ENCODE measurements at regions not wholly inside any gene's neighbourhood (a gene's known extent, or its start where the extent isn't known, plus 50 kb on each side); places are given as distances from the start of the nearest gene placed in this dataset.
"Not testable (repeated sequence)": the region's sequence is repeated elsewhere in the genome, so short reads cannot be mapped to it uniquely, and the experiment has no call there.

DNA sequence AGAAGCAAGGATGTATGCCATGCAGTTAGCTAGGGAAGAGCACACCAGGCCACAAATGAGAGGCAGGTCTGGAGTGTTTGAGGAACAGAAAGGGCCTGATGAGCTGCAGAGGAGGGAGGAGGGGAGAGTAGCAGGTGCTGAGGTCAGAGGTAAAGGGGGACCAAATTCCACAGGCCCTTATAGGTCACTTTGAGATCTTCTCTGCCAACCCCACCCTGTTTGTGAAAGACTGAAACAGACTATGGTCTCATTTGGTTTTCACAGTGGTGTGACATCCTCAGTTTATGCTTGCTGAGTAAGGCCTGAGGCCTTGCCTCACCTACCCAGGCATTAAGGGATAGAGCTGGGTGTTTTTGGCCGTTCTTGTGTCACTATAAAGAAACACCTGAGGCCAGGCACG lies 187.7 kb upstream of the MYLIP start:
- H3K27ac ChIP-seq = no peak overlapping the region
- H3K4me3 ChIP-seq = no peak overlapping the region

DNA sequence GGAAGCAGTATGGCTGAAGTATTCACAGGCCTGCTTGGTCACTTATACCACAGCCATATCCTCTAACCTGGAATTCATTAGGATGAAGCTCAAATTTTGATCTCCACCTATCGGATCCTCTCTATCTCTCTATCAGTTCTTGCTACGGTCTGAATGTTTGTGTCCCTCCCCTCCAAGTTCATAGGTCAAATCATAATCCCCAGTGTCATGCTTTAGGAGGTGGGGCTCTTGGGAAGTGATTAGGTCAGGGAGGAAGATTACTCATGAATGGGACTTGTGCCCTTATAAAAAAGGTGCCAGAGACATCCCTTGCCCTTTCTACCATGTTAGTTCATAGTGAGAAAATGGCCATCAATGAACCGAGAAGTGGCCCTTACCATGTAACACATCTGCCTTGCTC lies 190.8 kb upstream of the MYLIP start:
- no peak overlapping the region for H3K4me3 ChIP-seq
- H3K27ac ChIP-seq = no peak overlapping the region

DNA sequence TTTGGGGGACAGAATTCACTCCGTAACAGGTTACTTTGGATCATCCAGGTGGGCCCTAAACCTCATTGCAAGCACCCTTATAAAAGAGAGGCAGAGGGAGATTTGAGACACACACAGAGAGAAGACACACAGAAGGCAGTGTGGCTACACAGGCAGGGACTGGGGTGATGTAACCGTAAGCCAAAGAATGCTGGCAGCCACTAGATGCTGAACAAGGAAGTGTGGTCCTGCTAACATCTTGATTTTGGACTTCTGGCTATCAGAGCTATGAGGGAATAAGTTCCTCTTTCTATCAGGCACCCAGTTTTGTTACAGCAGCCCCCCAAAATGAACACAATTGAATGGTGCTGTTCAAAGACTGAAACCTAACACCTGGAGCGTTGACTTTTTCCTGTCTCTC lies 191.3 kb upstream of the MYLIP start:
- H3K27ac ChIP-seq = no peak overlapping the region
- H3K4me3 ChIP-seq = no peak overlapping the region

DNA sequence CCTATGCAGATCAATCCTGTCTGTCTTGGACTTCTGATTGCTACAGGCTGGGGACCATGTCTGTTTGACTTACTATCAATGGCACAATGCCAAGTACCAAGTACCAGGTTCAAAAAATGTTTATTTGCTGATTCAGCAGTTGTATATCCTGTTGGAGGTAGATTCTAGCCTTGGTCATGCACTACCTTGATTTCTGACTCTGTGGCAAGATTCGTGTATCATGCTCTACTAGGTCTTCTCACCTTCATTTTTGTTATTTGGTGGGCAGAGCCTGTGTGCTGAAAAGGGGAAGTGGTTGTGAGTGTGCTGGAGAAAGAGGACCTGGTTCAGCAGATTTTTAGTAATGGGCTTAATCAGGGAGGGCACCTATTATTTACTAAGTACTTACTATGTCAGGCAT lies 192.4 kb upstream of the MYLIP start:
- Histone ChIP-seq H3K27ac (no peak overlapping the region), H3K4me3 (no peak overlapping the region)

DNA sequence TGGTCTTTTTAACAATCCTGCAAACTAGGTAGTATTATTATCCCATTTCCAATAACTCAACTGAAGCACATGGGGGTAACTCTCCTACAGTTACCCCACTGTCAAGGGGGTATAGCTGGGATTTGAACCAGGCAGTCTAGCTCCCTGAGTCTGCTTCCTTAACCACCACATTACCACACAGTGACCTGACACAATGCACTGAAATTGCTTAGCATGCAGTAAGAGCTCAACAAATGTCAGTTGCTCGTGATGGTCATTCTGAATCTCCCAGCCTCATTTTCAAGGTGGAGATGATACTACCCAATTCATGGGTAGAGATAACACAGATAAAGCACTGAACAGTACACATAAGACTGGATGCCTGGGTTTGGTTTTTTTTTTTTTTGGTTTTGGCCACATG lies 193.2 kb upstream of the MYLIP start:
- Histone ChIP-seq H3K27ac (no peak overlapping the region), H3K4me3 (no peak overlapping the region)

DNA sequence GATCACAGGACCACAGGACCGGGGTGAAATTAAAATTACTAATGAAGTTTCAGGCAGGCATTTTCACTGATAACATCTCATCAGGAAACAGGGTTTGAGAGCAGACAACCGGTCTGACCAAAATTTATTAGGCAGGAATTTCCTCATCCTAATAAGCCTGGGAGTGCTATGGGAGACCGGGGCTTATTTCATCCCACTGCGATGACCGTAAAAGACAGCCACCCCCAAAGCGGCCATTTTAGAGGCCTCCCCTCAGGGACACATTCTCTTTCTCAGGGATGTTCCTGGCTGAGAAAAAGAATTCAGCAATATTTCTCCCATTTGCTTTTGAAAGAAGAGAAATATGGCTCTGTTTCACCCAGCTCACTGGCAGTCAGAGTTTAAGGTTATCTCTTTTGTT lies 197.2 kb upstream of the MYLIP start:
- not testable (repeated sequence) for H3K27ac ChIP-seq

DNA sequence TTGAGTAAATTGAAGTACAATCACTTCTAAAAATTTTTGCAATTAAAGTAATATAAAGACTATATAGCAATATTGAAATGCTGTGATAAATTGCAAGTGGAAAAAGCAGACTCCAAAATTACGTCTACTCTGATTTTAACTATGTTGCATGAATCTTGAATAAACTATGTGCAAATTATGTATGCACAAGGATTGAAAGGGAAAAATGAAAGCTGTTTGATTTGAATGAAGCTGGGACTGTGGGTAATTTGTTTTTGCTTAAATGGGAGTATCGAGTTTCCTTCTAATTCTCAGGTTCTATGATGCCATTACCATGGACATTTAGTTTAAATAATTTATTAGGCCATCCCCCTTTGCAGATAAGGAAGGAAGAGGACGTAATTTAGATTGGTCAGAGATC lies 198.7 kb upstream of the MYLIP start:
- no peak overlapping the region for H3K4me3 ChIP-seq
- no peak overlapping the region for H3K27ac ChIP-seq

More for the DNA sequence above, 197.2 kb upstream of the MYLIP start:
- H3K4me3 ChIP-seq = not testable (repeated sequence)

DNA sequence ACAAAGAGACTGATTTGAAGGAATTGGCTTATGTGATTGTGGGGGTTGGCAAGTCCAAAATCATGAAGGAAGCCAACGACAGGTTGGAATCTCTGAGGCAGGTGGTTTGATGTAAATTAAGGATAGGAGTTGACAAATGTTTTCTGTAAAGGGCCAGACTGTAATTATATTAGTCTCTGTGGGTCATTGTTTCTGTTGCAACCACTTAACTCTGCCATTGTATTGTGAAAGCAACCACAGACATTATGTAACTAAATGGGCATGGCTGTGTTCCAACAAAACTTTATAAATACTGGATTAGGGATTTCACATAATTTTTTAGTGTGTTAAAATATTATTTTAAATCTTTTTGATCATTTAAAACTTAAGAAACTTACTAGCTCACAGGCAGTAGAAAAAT lies 199.2 kb upstream of the MYLIP start:
- no peak overlapping the region for H3K27ac ChIP-seq
- no peak overlapping the region for H3K4me3 ChIP-seq

DNA sequence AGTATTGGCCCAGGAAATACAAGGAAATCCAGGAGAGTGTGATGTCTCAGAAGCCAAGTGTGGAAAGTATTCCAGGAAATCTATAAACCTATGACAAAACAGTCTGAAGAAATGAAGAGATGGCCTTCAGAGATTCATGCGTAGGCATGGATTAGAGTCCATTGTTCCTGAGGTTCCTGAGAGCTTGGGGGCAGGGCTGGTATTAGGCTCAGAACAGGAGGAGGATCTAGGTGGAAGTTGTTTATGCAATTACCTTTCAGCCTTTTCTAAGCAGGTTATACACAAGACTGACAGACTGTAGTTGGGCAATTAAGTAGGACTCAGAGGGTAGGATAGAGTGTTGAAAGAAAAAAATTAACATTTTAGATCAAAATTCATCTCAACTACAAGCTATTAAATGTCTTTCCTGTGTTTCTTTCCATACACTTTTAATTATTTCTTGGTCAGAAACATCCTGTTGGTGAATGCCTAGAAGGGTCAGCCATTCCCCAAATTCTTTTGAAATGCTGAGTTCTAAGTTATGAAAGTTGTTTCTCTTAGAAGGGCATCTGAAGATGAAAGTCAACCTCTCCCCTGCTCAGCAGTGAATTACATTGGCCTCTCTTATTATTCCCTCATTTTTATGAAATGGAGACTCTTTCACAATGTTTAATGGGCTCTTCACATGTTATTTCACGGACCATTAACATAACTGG lies 201.2 kb upstream of the MYLIP start:
- H3K27ac ChIP-seq = no peak overlapping the region
- H3K4me3 ChIP-seq = no peak overlapping the region

DNA sequence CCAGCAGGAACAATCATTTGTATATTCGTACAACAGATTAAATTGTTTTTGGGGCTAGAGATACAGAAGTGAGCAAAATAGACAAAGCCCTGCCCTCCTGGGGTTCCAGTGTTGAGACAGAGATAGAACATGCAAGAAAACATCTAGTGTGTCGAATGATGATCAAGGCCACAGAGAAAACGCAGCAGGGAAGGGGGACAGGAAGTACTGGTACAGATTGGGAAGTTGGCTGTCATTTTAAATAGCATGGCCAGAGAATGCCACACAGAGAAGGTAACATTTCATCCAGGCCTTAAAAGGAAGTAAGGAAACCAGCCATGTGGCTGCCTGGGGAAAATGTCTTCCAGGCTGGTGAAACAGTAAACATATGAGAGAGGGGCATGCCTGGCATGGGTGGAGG lies 202.6 kb upstream of the MYLIP start:
- H3K27ac ChIP-seq = no peak overlapping the region
- no peak overlapping the region for H3K4me3 ChIP-seq

DNA sequence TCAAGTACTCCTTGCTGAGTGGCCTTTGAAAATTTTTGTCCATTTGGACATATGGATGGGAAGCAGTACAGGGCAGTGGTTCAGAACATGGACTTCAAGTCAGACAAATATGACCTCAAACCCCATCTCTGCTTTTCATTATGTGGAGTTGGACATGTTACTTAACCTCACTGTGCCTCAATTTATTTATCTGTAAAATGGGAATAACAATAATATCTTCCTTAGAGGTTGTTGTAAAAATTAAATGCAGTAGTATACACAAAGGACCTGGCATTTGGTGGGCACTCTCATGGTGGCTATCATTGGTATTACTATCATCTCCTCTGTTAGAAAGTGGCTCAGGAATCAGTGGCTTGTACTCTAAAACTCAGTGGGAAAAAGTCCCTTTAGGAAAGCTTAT lies 204.0 kb upstream of the MYLIP start:
- H3K27ac ChIP-seq = no peak overlapping the region
- H3K4me3 ChIP-seq = no peak overlapping the region

DNA sequence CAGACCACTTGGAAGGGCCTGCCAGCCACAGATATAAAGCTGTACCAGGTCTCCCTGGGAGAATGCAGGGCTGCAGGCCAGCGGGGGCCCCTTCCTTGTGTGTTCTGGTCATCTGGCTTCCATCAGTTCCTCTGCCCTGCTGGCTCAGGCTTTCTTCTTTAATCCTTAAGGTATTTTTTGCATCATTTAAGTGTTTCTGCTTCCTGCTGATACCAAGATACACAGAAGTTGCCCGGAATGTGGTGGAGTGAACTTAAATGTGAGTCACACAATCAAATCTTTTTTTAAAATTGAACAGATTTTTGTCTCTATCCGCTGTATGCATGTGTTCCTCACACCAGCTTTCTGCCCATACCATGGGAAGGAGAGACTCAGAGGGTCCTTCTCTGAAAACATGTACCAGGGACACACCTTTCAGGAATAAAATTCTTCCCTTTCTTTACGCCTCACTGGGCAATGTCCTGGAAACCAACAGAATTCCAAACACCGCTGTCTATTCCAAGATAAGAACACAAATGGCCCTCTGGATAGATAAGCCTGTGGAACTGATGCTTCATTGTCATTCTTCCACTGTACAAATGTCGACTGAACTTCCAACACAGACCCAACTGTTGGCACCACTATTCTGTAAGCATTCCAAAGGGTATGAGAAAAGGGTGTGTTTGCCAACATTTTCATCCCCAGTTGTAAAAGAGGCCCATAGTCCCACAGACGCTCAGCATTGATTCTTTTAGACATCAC lies 206.2 kb upstream of the MYLIP start:
- peak overlapping the region in 1 of 21 experiments; percentile 40 for H3K27ac ChIP-seq
- H3K4me3 ChIP-seq = no peak overlapping the region

DNA sequence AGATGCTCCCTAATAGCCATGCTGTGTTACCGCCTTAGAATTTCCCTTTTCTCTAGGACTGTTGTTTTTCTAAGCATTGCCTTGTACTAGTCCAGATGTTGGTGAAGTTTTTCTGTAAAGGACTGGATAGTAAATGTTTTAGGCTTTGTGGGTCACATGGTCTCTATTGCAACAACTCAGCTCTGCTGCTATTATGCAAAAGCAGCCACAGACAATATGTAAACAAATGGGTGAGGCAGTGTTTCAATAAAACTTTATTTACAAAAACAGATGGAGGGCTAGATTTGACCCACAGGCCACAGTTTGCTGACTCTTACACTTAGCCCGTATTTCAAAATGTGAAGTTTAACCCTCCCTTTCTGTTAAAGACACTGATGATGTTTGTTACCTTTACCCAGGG lies 207.6 kb upstream of the MYLIP start:
- H3K4me3 ChIP-seq = no peak overlapping the region
- H3K27ac ChIP-seq = no peak overlapping the region

DNA sequence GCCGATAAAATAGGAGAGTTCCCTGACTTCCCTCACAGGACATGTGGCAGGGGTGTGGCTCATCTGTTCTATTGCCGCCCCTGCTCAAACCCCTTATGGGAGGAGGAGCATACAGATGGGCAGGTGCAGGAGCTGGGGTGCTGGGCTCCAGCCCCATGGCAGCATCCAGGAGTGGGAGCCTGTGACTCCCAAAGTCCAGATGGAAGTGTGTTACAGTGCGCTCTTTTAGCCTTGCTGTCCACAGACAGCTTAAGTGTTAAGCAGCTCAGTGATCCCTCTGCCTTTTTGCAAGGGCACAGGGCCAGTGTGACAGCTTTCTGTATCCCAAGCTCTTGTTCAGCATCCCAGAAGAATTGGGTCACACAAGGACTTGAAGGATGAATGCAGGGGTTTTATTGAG lies 212.3 kb upstream of the MYLIP start:
- H3K27ac ChIP-seq = no peak overlapping the region
- H3K4me3 ChIP-seq = no peak overlapping the region

DNA sequence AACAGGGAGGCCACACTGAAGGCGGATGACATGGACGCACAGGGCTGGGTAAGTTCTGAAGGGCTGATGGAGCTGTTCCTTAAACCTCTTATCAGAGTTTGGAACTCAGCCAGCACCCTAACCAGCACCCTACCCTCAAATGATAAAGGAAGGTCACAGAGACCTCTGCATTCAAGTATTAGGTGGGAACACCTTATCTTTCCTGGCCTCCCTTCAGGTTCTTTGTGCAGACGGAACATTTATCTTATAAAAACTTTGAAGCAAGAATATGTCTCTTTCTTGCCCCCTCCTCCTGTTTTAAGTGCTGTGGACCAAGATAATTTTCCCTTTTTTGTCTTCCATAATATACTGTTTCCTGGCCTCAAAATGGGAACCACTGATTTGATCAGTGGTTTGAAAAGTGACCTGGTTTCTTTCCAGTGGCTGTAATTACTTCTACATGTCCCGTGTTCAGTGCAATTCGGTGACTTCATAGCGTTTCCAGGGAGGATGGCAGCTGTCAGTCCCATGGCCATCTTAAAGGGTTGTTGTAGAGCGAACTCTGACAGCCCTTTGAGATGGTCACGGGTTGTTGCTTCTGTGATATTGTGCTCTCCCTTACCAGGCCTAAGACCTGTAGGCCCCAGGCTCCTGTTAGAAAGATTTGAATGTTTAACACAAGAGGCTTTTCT lies 213.2 kb upstream of the MYLIP start:
- no peak overlapping the region for H3K4me3 ChIP-seq

DNA sequence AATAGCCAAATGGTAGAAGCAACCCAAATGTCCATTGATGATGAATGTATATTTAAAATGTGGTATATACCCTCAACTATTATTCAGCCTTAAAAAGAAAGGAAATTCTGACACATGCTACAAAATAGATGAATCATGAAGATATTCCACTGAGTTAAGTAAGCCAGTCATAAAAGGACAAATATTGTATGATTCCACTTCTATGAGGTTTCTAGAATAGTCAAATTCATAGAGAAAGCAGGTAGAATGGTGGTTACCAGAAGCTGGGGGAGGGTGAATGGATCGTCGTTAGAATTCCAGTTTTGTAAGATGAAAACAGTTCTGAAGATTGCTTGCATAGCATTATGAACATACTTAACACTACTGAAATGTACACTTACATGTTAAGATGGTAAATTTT lies 214.3 kb upstream of the MYLIP start:
- Histone ChIP-seq H3K27ac (no peak overlapping the region), H3K4me3 (no peak overlapping the region)

More for the DNA sequence above, 213.2 kb upstream of the MYLIP start:
- no peak overlapping the region for H3K27ac ChIP-seq

DNA sequence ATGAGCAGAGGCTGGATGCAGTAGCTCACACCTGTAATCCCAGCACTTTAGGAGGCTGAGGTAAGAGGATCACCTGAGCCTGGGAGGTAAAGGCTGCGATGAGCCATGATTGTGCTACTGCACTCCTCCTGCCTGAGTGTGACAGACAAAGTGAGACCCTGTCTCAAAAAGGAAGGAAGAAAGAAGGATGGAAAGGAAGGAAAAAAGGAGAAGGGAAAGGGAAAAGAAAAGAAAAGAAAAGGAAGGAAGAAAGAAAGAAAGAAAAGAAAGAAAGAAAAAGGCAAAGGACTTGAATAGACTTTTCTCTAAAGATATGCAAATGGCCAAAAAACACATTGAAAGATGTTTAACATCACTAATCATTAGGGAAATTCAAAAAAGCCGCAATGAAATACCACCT lies 215.3 kb upstream of the MYLIP start:
- Histone ChIP-seq H3K4me3 (no peak overlapping the region), H3K27ac (no peak overlapping the region)

DNA sequence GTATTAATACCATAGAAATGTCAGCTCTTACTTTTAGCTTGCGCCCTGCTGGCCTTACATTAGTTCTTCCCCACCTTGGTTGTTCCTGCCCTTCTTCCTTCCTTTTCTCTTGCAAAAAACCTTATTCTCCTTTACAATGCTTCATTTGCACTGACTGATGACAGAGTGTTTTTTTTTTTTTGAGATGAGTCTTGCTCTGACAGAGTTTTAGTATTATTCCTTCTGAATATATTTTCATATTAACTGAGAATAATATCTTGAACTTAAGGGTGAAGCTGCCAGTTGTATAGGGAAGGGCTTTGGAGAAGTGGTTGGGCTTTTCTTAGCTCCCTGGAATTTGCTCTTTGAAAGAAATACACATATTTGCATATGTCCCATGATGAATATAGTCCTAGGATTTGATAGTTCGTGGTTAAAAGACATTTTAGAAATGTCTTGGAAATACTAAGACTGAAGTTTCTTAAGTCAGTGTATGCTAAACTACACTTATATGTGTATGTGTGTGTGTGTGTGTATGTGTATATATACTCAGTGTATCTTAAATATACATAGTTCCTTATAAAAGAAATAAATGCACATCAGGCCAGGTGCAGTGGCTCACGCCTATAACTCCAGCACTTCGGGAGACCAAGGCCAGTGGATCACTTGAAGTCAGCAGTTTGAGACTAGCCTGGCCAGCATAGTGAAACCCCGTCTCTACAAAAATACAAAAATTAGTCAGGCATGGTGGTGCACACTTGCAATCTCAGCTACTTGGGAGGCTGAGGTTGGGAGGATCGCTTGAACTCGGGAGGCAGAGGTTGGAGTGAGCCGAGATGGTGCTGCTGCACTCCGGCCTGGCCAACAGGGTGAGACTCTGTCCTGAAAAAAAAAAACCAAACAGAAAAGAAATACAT lies 216.1 kb upstream of the MYLIP start:
- Histone ChIP-seq H3K4me3 (no peak overlapping the region), H3K27ac (no peak overlapping the region)

DNA sequence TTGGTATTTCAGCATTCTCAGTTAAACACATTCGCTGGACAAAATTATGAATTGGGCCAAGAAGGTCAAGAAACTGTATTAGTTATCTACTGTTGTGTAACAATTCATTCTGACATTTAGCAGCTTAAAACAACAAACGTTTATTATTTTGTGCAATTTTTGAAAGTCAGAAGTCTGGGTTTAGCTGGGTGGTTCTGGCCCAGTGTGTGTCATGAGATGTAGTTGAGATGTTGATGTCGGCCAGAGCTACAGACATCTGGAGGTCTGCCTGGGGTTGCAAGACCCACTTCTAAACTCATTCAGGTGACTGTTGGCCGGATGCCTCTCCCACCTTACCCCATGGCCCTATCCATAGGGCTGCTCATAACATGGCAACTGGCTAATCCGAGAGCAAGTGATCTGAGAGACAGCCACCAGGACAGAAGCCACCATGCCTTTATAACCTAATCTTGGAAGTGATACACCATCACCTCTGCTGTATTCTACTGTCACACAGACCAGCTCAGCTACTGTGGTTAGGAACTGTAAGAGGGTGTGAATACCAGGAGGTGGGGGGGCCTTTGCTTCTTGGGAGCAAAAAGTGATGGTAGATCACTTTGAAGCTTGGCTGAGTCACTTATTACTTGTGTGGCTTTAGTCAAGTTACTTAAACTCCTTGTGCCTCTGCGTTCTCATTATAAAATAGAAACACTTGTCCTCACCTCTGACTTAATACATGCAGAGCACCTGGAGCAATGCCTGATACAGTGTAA lies 217.0 kb upstream of the MYLIP start:
- H3K27ac ChIP-seq = no peak overlapping the region
- no peak overlapping the region for H3K4me3 ChIP-seq

Data from skin epidermis (tissue), 12 donors.